ENCODE measurements at regions not wholly inside any gene's neighbourhood (a gene's known extent, or its start where the extent isn't known, plus 50 kb on each side); places are given as distances from the start of the nearest gene placed in this dataset.
A peak's percentile ranks its signal among the peaks of the same experiment; 100 is the strongest.

DNA sequence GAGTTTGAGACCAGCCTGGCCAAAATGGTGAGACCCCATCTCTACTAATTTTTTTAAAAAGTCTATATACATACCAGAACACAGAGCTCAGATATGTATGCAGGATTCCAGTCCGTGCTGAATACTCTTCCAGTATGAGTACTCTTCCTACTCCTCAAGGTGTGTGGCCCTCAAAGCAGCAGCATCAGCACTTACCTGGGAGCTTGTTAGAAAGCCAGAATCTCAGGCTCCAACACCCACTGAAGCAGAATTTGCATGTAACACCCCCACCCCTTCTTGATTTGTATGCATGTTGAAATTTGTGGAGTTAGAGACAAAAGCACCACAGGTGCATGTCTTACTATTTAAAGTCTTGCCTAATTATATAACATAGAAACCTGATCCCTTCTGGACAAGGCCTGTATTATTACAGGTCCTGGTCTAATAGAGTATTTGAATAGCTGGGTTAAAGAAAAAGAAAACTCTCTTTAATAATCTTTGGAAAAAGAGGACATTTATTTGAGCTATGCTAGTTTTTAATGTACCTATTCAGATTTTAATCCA lies 50.3 kb upstream of the NFE2L2 start:
- DNase-seq (no peak), ATAC-seq (no peak)
- Mint-ChIP-seq H3K4me3 (no peak overlapping the region), H3K27me3 (no peaks in the 10 kb centered on the region), H3K9me3 (ENCODE audit: low read depth) (no peaks in the 10 kb centered on the region), H3K27ac (no peak overlapping the region), H3K4me1 (peaks cover 14% of the 10 kb centered on the region), H3K36me3 (peaks cover 5% of the 10 kb centered on the region)
- CTCF ChIA-PET = interaction anchor here (1.6 kb wide), 2 partner anchors 20 to 21 kb away, joined by 4 to 5 read pairs; no protein-coding TSS in a partner anchor

DNA sequence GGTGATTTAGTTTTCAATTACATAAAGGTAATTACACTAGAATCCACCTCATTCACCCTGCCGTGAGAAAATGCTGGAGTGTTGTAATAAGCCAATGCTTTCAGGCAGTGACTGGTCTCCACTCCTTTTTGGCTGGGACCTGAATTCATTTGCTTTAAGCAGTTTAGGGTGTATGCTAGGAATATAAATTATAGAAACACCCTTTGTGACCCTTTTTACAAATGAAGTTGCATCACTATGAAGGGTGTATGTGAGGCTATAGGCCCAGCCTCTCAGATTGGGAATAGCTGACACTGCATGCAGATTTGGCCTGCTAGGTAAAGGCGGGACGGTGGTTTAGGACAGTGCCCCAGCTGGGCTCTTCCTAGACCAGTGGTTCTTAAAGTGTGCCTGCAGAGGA lies 50.8 kb upstream of the NFE2L2 start:
- CTCF ChIA-PET = interaction anchor here (1.6 kb wide), 2 partner anchors 20 to 22 kb away, joined by 4 to 5 read pairs; no protein-coding TSS in a partner anchor
- Mint-ChIP-seq H3K9me3 (ENCODE audit: low read depth) (no peaks in the 10 kb centered on the region), H3K36me3 (peaks cover 5% of the 10 kb centered on the region), H3K27me3 (no peaks in the 10 kb centered on the region), H3K27ac (no peak overlapping the region), H3K4me3 (no peak overlapping the region), H3K4me1 (peaks cover 9% of the 10 kb centered on the region)
- DNase-seq = no peak
- no peak for ATAC-seq

DNA sequence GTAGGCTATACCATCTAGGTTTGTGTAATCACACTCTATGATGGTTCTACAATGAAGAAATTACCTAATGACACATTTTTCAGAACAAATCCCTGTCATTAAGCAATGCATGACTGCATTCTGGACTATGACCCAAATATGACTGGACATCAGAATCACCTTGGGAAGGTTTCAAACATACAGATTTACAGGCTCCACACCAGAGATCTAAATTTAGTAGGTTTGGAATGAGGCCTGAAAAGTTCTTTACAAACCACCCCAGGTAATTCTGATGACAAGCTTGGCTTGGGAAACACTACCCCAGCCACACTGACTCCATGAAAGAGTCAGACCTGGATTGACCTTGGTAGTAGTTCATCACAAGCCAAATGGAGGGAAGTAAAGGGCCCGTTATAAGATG lies 52.2 kb upstream of the NFE2L2 start:
- DNase-seq (no peak), ATAC-seq (no peak)
- Mint-ChIP-seq H3K9me3 (ENCODE audit: low read depth) (no peaks in the 10 kb centered on the region), H3K27me3 (no peaks in the 10 kb centered on the region), H3K36me3 (peaks cover 8% of the 10 kb centered on the region), H3K4me1 (peaks cover 4% of the 10 kb centered on the region), H3K4me3 (no peak overlapping the region), H3K27ac (no peak overlapping the region)
- CTCF ChIA-PET = no interaction called here

DNA sequence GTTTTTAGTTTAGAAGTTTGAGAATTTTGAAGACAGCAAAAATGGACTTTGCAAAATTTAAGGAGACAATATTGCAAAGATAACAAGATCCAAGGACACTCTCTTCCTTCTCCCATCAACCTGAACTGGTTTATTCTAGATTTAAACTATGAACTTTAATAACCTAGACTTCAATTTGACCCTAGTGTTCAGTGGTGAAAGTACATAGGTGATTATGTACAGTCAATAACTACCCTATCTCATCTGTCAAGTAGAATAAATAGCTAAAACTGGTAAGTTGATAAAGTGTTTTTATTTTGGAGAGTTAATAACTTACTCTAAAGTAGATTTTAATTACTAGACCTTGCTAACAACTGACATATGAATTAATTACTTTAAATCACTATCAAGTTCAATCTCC lies 52.9 kb upstream of the NFE2L2 start:
- DNase-seq = no peak
- H3K27ac Mint-ChIP-seq = no peak overlapping the region
- peaks cover 5% of the 10 kb centered on the region for H3K36me3 Mint-ChIP-seq
- no peaks in the 10 kb centered on the region for H3K9me3 Mint-ChIP-seq (ENCODE audit: low read depth)
- no peak overlapping the region for H3K4me3 Mint-ChIP-seq
- ATAC-seq = no peak
- no peaks in the 10 kb centered on the region for H3K27me3 Mint-ChIP-seq
- peaks cover 2% of the 10 kb centered on the region for H3K4me1 Mint-ChIP-seq
- CTCF ChIA-PET = no interaction called here

DNA sequence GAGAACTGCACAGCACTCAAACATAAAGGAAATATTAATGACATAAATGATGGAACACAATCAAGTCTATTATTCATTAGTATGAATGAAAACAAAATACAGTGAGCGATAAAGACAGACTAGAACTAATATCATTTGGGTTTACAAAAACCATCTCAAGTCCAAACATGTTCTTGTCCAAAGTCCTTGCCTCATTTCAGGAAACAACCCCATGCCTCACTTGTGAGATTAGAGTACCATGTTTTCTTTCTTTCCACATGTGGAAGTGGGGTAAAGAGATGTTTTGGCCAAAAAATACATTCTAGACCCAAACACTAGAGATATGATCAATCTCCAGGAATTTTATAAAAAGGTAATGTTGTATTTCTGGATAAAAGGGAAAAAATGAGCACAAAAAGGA lies 53.3 kb upstream of the NFE2L2 start:
- Mint-ChIP-seq H3K4me3 (no peak overlapping the region), H3K27me3 (no peaks in the 10 kb centered on the region), H3K27ac (no peak overlapping the region), H3K36me3 (peaks cover 5% of the 10 kb centered on the region), H3K4me1 (peaks cover 1% of the 10 kb centered on the region), H3K9me3 (ENCODE audit: low read depth) (no peaks in the 10 kb centered on the region)
- ATAC-seq (no peak), DNase-seq (no peak)
- CTCF ChIA-PET = no interaction called here

DNA sequence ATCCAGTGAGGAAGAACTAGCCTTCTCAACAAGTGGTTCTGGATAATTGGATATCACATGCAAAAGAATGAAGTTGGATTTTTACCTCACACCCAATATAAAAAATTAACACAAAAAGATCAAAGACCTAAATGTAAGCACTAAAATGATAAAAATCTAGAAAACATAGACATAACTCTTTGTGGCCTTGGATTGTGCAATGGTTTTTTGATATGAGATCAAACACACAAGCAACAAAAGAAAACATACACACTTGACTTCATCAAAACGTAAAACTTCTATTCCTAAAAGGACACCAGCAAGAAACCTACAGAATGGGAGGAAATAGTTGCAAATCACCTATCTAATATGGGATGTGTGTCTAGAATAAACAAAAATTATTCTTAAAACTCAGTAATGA lies 54.1 kb upstream of the NFE2L2 start:
- CTCF ChIA-PET = no interaction called here
- Mint-ChIP-seq H3K27ac (no peak overlapping the region), H3K4me1 (no peaks in the 10 kb centered on the region), H3K4me3 (no peak overlapping the region), H3K27me3 (no peaks in the 10 kb centered on the region), H3K36me3 (peaks cover 8% of the 10 kb centered on the region), H3K9me3 (ENCODE audit: low read depth) (no peaks in the 10 kb centered on the region)
- no peak for ATAC-seq
- DNase-seq = no peak

DNA sequence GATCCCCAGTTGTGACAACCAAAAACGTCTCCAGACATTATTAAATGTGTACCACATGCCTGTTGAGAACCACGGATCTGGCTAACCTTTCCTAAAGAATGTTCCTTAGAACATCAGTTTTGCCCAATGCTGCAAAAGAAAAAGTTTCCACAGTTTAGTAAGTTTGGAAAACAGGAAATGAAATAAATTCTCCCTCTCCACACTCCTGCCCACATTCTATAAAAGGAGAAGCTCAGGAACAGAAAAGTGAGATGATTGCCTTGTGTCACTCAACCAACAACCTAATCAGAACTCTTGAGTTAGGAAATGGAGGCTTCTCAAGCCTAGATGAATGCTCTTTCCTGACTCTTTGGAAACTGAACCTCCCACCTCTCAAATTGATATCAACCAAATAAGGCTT lies 56.1 kb upstream of the NFE2L2 start:
- ATAC-seq (no peak), DNase-seq (no peak)
- H3K9me3 Mint-ChIP-seq (ENCODE audit: low read depth) = no peaks in the 10 kb centered on the region
- CTCF ChIA-PET = interaction anchor here (1.4 kb wide), 1 partner anchor 9 kb away, joined by 3 read pairs; no protein-coding TSS in a partner anchor
- H3K27me3 Mint-ChIP-seq = no peaks in the 10 kb centered on the region
- peaks cover 8% of the 10 kb centered on the region for H3K36me3 Mint-ChIP-seq
- H3K27ac Mint-ChIP-seq = no peak overlapping the region
- no peaks in the 10 kb centered on the region for H3K4me1 Mint-ChIP-seq
- no peak overlapping the region for H3K4me3 Mint-ChIP-seq

DNA sequence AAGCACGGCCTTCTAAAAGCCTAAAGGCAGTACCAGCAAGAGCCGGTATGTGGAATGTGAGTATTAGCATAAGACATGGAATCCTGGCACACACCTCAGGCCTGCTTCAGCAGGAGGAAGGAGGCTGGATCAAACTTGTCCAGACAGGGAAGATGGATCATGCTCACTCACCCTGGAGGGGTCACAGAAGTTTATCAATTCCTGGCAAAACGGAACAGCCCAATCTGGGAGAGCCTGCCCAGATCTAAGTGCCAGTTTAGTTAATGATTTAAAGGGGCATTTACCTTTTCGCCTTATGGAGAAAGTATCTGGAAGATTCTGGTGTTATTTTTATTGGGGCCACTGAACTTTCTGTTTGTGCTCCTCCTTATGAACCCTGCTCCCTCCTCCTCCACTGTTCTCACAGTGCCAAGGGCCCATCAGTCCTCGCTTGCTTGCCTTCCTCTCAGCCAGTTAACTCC lies 58.3 kb upstream of the NFE2L2 start:
- Mint-ChIP-seq H3K4me3 (no peak overlapping the region), H3K9me3 (ENCODE audit: low read depth) (no peaks in the 10 kb centered on the region), H3K36me3 (peaks cover 8% of the 10 kb centered on the region), H3K27ac (no peak overlapping the region), H3K4me1 (no peaks in the 10 kb centered on the region), H3K27me3 (no peaks in the 10 kb centered on the region)
- ATAC-seq (no peak), DNase-seq (no peak)
- CTCF ChIA-PET = no interaction called here

DNA sequence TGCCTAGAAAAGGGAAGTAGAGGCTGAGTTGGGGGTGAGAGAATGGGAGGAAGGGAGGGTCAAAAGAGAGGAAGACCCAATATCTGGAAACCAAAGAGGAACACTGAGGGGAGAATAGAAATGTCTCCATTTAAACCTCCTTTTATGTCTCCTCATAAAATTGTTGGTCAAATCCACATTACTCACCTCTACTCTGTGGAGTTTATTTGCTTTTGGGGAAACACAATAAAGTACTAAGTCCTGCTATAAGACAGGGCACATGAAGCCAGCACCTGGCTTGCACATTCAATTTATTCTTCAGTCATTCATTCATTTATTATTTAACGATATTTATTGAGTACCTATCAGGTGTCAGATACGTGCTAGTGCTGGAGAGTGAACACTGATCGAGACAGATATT lies 60.3 kb upstream of the NFE2L2 start:
- Mint-ChIP-seq H3K4me1 (no peaks in the 10 kb centered on the region), H3K4me3 (no peak overlapping the region), H3K27ac (no peak overlapping the region), H3K36me3 (peaks cover 8% of the 10 kb centered on the region), H3K9me3 (ENCODE audit: low read depth) (no peaks in the 10 kb centered on the region), H3K27me3 (no peaks in the 10 kb centered on the region)
- DNase-seq (no peak), ATAC-seq (no peak)
- CTCF ChIA-PET = interaction anchor here (6.7 kb wide), 1 partner anchor 160 kb away, joined by 53 read pairs; no protein-coding TSS in a partner anchor

DNA sequence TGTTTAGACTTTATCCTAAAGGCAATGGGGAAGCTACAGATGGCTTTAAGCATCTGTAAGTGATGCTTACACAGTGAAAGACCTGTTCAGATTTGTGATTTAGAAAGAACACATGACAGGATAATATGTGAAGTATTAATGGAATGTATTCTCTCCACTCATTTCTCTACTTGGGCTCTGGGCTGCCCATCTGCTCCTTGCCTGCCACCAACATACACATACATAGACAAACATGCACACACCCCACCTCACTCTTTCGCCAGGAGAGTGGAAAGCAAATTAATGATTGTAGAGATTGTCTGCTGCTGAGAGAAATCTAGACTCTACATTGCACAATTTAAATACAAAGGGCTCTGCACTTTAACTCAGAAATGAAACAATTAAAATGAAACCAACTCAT lies 61.0 kb upstream of the NFE2L2 start:
- CTCF ChIA-PET = interaction anchor here (2.0 to 6.7 kb wide), 2 partner anchors 10 to 160 kb away, joined by 8 to 53 read pairs; no protein-coding TSS in a partner anchor
- Mint-ChIP-seq H3K36me3 (peaks cover 8% of the 10 kb centered on the region), H3K4me3 (no peak overlapping the region), H3K27ac (no peak overlapping the region), H3K27me3 (no peaks in the 10 kb centered on the region), H3K4me1 (no peaks in the 10 kb centered on the region), H3K9me3 (ENCODE audit: low read depth) (no peaks in the 10 kb centered on the region)
- DNase-seq (no peak), ATAC-seq (no peak)

DNA sequence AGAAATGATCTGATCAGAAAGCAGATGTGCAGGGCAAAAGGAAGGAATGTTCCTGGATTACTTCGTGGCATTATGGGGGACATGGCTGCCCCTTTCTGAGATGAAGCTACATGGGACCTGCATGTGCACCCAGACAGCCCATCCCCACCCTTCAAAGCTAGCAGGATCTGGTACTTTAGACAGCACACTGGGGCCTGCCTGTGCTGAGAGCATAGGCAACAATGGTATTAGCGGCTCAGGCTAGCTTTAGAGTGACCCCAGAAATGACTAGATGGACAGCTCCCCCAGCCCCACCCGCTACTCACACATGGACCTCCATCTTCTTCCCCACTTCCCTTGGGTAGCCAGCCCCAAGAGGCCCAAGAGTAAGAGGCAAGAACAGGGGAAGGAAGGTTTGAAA lies 61.5 kb upstream of the NFE2L2 start:
- H3K9me3 Mint-ChIP-seq (ENCODE audit: low read depth) = no peaks in the 10 kb centered on the region
- DNase-seq (no peak), ATAC-seq (no peak)
- CTCF ChIA-PET = interaction anchor here (1.4 to 6.7 kb wide), 3 partner anchors 9 to 161 kb away, joined by 4 to 53 read pairs (median 8); partner anchors contain the start of gene NFE2L2
- no peaks in the 10 kb centered on the region for H3K27me3 Mint-ChIP-seq
- H3K4me1 Mint-ChIP-seq = no peaks in the 10 kb centered on the region
- H3K36me3 Mint-ChIP-seq = peaks cover 7% of the 10 kb centered on the region
- H3K27ac Mint-ChIP-seq = no peak overlapping the region
- H3K4me3 Mint-ChIP-seq = no peak overlapping the region

DNA sequence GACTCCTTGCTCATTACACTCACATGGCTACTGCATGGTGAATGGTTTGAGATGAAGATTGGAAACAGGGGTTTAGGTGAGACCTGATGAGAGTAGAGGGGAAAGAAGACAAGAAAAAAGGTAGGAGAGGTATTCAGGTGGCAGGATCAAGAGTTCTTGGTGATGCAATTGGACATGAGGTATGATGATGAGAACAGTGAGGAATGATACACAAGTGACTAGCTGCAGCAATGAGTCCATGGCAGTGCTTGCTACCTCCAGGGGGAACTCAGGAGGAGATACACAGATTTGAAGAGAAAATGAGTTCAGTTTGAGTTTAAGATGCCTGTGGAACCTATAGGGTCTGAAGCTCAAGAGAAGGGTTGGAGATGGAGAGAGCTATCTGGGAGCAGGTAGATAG lies 62.1 kb upstream of the NFE2L2 start:
- Mint-ChIP-seq H3K4me1 (no peaks in the 10 kb centered on the region), H3K4me3 (no peak overlapping the region), H3K27me3 (no peaks in the 10 kb centered on the region), H3K36me3 (peaks cover 5% of the 10 kb centered on the region), H3K27ac (no peak overlapping the region), H3K9me3 (ENCODE audit: low read depth) (no peaks in the 10 kb centered on the region)
- DNase-seq = no peak
- no peak for ATAC-seq
- CTCF ChIA-PET = interaction anchor here (1.4 to 6.7 kb wide), 3 partner anchors 9 to 161 kb away, joined by 4 to 53 read pairs (median 8); partner anchors contain the start of gene NFE2L2

DNA sequence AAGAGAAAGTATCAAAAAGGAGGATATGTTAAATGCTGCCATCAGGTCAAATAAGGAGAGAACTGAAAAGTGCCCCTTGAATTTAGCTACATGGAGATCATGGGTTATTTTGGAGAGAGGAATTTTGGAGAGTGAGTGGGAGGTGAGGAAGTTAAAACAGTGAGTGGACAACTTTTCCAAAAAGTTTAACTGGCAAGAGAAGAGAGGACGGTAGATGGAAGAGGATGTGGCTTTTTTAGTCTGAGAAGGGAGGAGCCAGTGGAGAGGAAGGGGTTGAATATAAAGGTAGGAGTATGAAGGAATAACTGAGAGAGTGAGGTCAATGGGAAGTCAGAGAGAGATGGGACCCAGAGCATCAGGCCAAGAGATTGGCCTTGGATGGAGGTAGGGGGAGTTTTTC lies 62.5 kb upstream of the NFE2L2 start:
- no peak overlapping the region for H3K4me3 Mint-ChIP-seq
- no peaks in the 10 kb centered on the region for H3K27me3 Mint-ChIP-seq
- ATAC-seq = peak; percentile 51
- CTCF ChIA-PET = interaction anchor here (0.7 to 6.7 kb wide), 5 partner anchors 8 to 171 kb away, joined by 3 to 53 read pairs (median 4); partner anchors contain the start of gene NFE2L2
- H3K9me3 Mint-ChIP-seq (ENCODE audit: low read depth) = no peaks in the 10 kb centered on the region
- peaks cover 3% of the 10 kb centered on the region for H3K4me1 Mint-ChIP-seq
- no peak overlapping the region for H3K27ac Mint-ChIP-seq
- DNase-seq = no peak
- peaks cover 5% of the 10 kb centered on the region for H3K36me3 Mint-ChIP-seq

DNA sequence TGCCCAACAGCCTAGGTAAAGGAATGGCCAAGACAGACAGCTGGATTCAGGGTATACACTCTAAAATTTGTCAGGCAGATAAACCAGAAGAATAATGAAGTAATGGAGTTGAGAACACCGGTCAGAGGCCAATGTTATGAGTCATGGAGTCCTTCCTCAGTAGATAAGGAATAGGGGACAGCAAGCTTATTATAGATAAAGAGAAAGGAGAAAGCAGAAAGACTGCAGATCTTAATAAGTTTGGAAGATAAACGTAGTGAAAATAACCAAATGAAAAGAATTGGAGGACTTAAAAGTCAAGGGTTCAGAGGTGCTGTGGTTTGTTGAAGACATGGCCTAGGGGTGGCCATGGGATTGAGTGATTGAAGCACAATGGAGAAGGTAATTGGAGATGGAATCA lies 63.5 kb upstream of the NFE2L2 start:
- CTCF ChIA-PET = interaction anchor here (6.7 kb wide), 1 partner anchor 163 kb away, joined by 53 read pairs; no protein-coding TSS in a partner anchor
- no peaks in the 10 kb centered on the region for H3K27me3 Mint-ChIP-seq
- DNase-seq (no peak), ATAC-seq (no peak)
- no peak overlapping the region for H3K4me3 Mint-ChIP-seq
- peaks cover 8% of the 10 kb centered on the region for H3K4me1 Mint-ChIP-seq
- H3K27ac Mint-ChIP-seq = no peak overlapping the region
- H3K36me3 Mint-ChIP-seq = peaks cover 3% of the 10 kb centered on the region
- H3K9me3 Mint-ChIP-seq (ENCODE audit: low read depth) = no peaks in the 10 kb centered on the region

All from activated CD8-positive, alpha-beta memory T cell treated with anti-CD3 and anti-CD28 coated beads, Interleukin-2, amount 10 ng/mL, durations not matched to agents 7 days and 5 days (primary cell).